HG03045 (cell line): ENCODE measurements at regions not wholly inside any gene's neighbourhood (a gene's known extent, or its start where the extent isn't known, plus 50 kb on each side); places are given as distances from the start of the nearest gene placed in this dataset.
A peak's percentile ranks its signal among the peaks of the same experiment; 100 is the strongest.
"Not testable (repeated sequence)": the region's sequence is repeated elsewhere in the genome, so short reads cannot be mapped to it uniquely, and the experiment has no call there.

Experiments
- ATAC-seq: cut with Tn5 transposase; IDR thresholded peaks from one replicate; pipeline ENCODE4 v1.9.1; 2021; ENCODE audit warnings: mild to moderate bottlenecking, moderate library complexity; ENCODE audit not compliant: unreplicated experiment

DNA sequence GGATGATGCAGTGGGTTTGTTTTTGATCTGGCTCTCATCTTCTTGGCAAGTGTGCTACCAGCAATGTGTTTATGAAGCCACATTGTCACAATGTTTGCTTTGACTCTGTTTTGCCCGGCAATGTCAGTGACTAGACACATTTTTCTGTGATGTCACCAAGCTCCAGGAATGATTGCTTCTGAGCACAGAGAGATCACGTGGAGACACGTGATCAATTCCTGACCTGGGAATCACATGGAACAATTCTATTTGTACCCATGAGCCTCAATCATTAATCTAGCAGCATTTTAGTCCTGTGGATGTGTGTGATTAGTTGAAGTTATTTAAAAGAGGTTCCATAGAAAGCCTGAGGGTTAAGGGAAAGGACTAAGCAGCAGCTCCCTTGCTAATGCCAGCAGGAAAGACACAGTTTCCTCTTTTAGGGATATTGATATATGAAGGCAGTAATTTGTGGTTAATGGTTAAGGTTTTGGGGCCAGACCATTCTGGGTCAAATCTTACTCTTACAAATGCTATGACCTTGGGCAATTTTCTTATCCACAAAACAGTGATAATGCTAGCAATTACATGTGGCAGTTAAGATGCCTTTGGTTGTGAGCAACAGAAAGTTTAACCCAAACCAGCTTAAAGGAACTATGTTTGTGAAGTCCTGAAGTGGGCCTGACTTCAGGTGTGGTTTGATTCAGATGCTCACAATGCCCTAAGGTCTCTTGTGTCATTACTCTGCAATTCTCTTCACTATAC lies 59.0 kb downstream of the FASLG start:
- ATAC-seq: no peak

DNA sequence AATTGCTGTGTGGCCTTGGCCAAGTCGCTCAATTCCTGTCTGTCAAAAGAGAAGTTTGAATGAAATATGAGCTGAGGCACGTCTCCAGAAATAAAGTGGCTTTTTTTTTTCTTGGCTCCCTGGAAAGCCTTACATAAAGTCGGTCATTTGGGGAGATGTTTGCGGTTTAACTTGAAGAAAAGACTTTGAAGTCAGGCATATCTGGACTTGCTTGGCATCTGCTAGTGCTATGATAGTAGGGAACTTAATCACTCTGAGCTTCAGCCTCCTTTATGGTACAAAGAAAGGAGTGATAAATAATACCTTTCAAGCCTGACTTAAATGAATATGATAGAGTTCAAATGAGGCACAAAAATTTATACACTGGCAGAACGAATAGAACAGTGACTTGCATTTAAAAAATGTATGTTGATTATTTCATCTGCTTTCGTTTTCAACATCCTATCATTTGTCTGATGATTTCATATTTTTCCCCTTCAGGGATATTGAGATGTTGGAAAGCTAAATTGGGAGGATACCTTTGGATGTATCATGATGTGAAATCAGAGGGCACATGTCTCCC lies 60.2 kb downstream of the FASLG start:
- ATAC-seq: no peak

DNA sequence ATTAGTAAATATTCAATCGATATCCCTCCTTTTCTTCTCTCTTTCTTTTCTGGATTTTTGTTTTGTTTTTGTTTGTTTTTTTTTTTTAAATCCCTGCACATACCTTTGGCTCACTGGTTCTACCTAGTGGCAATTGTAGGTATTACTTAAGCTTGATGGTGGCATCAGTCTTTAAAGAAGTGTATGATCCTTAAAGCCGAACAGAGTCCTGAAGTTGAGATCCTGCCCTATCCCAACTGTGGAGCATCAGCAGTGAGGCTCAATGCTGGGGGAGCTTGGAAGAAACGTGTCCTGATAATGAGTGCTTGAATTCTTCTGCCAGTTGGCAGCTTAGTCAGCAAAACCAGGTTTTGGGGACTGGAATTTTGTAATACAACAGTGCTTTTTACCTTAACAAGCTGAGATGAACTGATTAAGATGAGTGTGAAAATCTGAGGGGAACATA lies 60.8 kb downstream of the FASLG start:
- no peak for ATAC-seq

DNA sequence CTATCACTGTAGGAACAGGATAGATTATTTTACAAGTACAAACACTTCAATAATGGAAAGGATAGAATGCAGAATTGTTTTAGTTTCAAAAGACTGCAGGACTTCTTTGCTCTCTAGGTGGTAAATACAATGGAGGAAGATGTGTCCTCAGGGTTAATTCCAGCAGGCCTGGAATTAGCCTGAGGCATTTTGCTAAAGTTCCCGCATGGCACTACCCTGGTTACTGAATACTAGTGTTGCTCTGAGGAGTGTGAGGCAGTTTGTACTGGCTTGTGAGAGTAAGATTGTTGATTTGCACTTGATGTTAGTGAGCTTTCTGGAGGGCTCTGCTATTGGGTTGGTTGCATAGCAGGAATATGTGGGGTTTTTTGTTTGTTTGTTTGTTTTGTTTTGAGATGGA lies 61.4 kb downstream of the FASLG start:
- ATAC-seq: no peak

DNA sequence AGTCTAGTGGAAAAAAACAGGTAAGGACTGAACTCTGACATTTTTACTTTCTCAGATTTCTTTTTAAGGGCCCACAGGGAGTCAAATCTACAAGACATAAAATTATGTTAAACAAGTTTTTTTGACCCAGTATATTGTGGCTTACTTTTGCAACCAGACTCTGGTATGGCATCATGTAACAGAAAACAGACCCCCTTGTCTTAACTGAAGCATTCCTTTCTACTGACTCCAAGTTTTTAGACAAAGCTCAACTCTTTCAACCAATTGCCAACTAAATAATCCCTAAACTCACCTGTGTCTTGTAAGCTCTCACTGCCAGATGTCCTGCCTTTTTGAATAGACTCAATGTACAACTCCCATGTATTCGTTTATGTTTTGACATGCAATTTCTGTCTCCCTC lies 64.3 kb downstream of the FASLG start:
- no peak for ATAC-seq

DNA sequence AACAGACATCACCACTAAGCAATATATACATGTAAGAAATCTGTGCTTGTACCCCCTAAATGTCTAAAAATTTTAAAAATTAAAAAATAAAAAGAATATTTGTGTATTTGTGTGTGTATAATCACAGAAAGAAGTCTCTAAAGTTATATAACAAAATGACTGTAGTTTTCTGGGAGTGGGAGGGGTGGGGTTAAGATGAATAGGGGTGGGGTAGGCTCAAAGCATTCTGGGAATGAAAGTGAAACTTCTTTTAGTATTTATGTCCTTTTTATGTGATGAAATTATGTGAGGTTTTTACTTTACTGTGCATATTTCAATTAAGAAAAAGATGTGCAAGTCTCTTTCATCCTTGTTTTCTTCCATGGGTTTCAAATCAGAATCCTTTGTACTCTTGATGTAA lies 65.3 kb downstream of the FASLG start:
- ATAC-seq: no peak

DNA sequence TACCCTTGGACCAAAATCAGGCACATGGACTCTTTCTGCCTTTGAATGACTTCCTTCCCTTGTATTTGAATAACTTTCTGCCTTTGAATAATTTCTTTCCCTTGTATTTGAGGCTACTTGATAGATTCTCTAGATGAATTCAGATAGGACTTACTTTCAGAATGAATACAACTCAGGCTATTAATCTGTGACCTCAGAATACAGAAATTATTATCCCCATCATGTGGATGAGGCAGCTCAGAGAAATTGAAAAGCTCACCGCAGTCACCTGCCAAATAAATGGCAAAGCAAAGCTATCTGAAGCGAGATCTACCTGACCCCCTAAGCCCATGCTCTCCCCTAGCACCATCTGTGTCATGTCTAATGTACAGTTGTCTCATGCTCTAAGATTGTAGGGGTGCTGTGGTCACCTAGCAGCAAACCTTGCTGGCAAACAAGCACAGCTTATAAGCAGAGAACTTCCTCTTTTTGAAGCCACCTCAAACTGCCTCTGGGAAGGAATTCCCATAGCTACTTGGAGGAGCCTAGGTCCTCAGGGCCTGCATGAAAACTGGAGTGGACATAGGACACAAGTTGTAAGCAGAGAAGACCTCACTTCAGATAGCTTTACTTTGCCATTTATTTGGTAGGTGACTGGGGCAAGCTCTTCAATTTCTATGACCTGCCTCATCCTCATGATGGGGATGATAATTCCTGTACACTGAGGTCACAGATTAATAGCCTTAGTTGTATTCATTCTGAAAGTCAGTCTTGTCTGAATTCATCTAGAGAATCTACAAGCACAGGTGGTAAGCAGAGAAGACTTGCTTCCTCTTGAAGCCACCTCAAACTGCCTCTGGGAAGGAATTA lies 66.1 kb downstream of the FASLG start:
- peak; percentile 62 for ATAC-seq

DNA sequence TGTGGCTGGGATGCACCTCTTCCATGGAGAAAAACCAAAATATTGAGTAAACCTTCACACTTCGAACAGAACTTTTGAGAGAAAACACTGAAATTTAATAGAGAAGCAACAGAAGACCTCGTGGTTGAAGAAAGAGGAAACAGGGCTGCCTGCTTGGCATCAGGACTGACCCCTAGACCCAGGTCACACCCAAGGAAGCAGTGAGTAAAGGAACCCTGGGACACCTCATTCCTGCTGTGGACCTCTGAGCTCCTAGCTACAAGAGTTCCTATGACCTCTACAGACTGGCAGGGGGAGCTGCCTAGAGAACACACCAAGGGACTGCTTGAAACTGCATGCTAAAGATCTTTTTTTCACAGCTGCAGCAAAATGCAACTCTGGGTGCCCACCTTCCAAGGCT lies 67.8 kb downstream of the FASLG start:
- ATAC-seq: no peak

DNA sequence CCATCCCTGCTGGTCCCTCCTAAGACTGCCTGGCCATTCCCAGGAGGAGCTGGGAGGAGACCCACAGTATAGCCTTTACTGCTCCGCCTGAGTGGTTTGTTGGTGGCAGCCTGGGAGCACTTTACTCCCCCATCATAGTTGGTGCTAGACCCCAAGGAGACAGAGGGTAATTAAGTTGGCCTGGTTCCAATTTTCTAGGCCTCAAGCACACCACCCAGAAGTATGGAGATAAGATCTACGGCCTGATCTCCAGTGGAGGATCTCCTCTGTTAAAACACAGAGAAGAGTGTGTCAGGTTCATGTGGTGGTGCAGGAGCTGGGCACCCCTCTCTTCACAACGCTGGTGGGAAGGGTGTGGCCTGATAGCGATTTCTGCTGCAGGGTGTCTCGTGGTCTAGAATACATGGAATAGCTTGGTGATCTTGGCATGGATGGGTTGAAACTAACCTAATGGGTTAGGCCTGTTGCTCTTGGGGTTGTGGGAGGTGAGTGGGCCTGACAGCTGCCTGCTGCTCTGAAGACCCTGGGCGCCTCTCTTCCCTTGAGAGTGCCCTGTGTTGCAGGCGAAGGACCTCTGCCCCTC lies 68.5 kb downstream of the FASLG start:
- ATAC-seq: no peak

DNA sequence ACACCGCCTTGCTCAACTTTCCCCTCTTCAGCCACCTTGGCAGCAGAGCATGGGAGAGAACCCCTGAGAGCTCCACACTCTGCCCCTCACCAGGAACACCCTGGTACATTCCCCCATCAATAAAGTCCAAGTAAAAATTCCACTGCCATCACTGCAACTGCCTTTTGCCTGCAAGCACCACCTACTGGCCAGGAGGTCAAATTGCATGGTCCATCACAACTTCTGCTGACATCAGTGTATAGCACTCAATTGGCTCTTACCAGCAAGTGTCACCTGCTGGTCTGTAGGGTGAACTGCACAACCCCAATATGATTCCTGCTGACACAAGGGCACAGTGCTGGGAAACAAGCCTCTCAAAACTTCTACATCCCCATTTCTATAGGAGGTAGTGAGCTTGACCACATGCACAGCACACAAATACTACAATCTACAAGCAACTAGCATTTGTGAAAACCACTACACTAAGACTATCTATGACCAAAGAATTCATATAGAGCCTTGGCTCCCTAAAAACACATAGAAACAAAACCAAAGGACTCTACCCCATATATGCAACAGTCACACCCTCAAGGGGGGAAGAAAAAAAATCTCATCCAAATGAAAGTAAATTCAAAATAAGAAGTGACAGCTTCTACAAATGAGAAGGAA lies 69.2 kb downstream of the FASLG start:
- no peak for ATAC-seq

DNA sequence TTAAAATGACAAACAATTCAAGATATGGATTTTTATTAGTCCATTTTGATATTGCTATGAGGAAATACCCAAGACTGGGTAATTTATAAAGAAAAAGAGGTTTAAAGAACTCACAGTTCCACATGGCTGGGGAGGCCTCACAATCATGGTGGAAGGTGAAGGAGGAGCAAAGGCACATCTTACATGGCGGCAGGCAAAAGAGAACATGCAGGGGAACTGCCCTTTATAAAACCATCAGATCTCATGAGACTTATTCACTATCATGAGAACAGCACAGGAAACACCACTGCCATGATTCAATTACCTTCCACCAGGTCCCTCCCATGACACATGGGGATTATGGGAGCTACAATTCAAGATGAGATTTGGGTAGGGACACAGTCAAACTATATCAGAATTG lies 69.8 kb downstream of the FASLG start:
- ATAC-seq: not testable (repeated sequence)

DNA sequence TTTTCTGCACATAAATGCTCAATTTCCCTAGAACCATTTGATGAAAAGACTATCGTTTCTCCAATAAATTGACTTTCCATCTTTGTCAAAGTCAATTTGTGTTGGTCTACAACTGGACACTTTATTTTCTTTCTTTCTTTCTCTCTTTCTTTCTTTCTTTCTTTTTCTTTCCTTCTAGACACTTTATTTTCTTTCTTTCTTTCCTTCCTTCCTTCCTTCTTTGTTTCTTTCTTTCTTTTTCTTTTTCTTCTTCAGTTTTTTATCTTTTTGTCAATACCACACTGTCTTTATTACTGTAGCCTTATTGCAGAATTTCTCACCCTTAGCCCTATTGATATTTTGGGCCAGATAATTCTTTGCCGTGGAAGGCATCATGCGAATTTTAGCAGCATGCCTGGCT lies 73.5 kb downstream of the FASLG start:
- ATAC-seq: no peak

DNA sequence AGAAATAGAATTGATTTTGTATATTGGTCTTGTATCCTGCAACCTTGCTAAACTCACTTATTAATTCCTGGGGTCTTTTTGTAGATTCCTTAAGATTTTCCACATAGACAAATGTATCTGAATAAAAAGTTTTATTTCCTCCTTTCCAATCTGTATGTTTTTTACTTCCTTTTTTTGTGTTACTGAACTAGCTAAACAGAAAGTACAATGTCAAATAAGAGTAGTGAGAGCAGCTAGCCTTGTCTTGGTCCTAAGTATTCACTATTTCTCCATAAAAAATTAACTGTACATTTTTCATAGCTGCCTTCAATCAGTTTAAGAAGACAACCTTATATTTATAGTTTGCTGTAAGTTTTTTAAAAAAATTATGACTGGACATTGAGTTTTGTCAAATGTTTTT lies 74.9 kb downstream of the FASLG start:
- ATAC-seq: no peak

DNA sequence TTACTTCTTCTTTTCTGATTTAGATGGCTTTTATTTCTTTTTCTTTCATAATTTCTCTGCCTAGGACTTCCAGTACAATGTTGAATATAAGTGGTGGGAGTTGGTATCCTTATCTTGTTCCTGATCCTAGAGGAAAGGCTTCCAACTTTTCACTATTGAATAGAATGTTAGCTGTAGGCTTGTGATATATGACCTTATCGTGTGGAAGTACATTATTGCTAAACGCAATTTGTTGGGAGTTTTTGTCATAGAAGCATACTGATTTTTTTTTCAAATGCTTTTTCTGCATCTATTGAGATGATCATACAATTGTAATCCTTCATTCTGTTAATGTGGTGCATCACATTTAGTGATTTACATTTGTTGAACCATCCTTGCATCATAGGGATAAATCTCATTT lies 79.5 kb downstream of the FASLG start:
- no peak for ATAC-seq

DNA sequence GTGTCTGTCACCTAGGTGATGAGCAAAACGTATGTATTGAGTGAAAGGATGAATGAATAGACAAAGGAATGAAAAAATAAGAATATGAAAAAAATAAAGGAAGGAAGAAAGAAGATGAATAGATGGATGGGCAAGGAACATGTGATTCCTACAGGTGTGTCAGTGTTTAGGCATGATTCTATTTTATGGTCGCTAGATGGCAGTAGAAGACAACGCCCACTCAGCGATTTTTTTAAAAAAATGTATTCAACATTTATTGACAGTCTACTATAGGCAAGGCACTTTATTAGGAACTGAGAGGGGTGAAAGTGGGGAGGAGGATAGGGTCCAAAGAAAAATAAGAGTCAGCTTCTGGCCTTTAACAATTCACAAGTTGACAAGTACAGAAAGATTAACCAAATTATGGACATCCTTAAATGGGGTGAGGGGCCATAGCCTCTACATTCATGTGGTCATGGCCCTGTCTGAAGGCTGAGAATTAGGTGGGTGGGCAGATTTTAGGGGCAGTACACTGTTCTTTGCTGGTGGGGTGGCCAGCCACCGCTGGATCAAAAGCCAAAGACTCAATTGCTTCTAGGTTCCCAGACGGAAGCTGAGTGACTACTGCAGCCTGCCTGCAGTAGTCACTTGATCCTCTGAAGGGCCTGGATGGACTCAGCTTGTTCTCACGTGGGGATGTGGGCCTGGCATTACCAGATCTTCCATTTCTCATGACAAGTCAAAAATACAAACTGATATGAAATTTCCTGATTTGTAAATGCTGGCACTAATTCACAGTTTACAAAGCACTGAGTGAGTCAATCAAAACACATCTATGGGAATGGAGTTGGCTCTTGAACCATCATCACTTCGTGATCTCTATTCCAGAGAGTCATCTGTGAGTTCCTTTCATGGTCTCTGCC lies 83.9 kb downstream of the FASLG start:
- no peak for ATAC-seq

DNA sequence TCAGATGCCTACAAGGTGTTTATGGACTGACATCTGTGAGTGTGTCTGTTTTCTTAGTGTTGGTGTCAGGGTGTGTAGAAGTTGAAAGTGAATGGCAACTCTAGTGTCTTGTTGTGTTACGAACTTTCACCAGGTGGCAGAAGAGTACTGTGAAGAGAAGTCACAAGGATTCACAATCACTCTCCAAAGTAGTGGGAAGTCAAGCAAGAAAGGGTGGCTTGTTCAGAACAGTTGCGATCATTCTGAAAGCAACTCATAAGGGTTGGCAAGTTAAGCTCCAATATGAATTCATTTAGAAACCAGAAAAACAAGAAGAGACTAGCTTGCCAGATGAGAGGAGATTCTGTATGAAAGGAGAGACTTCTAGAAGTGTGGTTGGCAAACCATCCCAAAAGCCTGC lies 86.1 kb downstream of the FASLG start:
- peak; percentile 68 for ATAC-seq

DNA sequence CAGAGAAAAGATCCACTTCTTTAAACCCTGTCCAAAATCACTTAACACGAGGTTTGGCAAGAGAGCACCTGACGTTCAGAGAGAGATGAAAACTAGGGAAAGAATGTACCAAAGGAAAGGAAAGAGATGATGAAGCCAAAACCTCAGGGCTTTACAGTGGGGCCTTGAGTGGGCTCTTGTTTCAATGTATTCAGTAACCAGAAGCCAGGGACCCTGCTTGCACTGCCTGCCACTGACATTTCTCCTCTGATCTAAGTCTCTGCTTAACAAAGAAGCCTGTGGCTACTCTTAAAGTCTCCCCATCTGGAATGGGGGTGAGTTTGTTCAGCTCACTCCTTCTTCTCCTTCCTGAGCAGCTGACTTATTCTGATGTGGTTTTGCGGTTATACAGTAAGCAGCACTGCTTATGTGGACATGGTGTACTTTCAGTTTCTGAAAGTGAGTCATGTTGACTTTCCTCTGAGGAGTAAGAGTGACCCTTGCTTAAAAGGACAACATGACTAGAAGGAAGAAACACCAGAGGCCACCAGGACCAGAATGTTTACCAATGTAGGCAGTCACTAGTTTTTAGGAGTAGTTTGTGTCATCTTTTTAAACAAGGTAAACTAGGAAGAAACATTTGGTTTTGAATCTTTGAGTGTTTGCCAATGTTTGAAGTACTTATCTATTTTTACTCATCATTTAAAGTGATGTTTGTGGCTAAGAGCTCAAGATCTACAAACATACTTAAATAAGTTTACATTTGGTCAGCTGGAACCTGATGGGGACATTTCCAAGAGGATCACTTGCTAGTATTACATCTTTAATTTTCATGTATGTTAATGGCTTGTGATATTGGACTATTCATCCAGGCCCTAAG lies 87.4 kb downstream of the FASLG start:
- ATAC-seq: peak; percentile 90

DNA sequence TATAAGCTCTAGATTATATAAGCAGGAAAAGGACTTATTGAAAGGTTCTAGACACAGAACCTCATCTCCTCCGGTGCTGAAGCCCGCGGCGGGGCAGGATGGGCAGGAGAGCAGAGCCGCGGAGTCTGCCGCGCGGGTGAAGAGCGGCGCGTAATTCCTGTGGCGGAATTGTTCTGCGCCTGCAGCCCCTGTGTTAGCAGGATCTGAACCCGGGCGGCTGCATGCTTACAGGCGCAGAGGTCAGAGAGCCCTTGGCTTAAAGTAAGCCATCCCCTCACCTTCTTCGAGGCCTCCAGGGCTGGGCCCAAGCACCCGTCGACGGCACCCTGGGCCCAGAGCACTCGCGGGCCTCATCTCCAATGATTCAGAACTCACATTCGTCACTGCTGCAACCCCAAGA lies 89.3 kb downstream of the FASLG start:
- ATAC-seq: no peak

DNA sequence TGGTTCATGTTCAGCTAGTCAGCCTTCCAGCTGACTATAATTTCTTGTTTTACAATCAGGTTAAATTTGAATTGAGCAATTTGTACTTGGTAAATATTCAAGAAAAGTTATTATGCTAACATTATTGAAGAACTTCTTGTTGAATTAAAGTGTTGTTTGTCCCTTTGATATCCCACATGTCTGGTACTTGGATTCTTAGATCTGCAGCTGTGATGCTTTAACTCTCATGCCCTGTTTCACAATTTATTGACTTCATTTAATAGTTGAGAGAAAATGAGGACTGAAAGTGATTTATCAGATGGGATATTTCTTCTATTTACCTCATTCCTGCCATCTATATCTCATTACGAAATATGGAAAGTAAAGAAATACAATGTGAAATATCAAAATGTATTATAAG lies 92.8 kb downstream of the FASLG start:
- no peak for ATAC-seq
